C1 segment of cervical spinal cord (tissue), 14 donors: ENCODE measurements at regions not wholly inside any gene's neighbourhood (a gene's known extent, or its start where the extent isn't known, plus 50 kb on each side); places are given as distances from the start of the nearest gene placed in this dataset.
A peak's percentile ranks its signal among the peaks of the same experiment; 100 is the strongest.
"Not testable (repeated sequence)": the region's sequence is repeated elsewhere in the genome, so short reads cannot be mapped to it uniquely, and the experiment has no call there.

Experiments used
- DNase-seq, 14 donors: peaks; one replicate each; lab custom pipeline; 2025; lab: John Stamatoyannopoulos, UW

- no peak for DNase-seq
These were observed 979.5 kb upstream of the FAM98A start for GRCh38 chr2:34578641-34579040.

- peak in 2 of 14 donors; percentile 1 to 5 for DNase-seq
These were observed 971.3 kb upstream of the FAM98A start for GRCh38 chr2:34570266-34570872.

GRCh38 chr2:34567128-34567527, 968.0 kb upstream of the FAM98A start:
- no peak for DNase-seq

- no peak for DNase-seq
These were observed 953.2 kb upstream of the FAM98A start for GRCh38 chr2:34552337-34552736.

- DNase-seq = no peak
These were observed 950.7 kb upstream of the FAM98A start for GRCh38 chr2:34549710-34550345.

GRCh38 chr2:34547900-34548299, 948.8 kb upstream of the FAM98A start:
- no peak for DNase-seq

GRCh38 chr2:34547340-34547739, 948.2 kb upstream of the FAM98A start:
- DNase-seq = no peak

GRCh38 chr2:34545486-34546136, 946.5 kb upstream of the FAM98A start:
- DNase-seq = no peak

- DNase-seq = no peak
These were observed 935.7 kb upstream of the FAM98A start for GRCh38 chr2:34534761-34535160.

- DNase-seq = no peak
These were observed 935.2 kb upstream of the FAM98A start for GRCh38 chr2:34534341-34534740.

- DNase-seq = no peak
These were observed 934.6 kb upstream of the FAM98A start for GRCh38 chr2:34533585-34534183.

- DNase-seq = no peak
These were observed 930.9 kb upstream of the FAM98A start for GRCh38 chr2:34529965-34530364.

GRCh38 chr2:34523958-34524514, 924.9 kb upstream of the FAM98A start:
- no peak for DNase-seq

GRCh38 chr2:34519659-34520058, 920.6 kb upstream of the FAM98A start:
- DNase-seq = no peak

GRCh38 chr2:34498561-34498960, 899.5 kb upstream of the FAM98A start:
- DNase-seq = no peak

- not testable (repeated sequence) for DNase-seq
These were observed 895.1 kb upstream of the FAM98A start for GRCh38 chr2:34494192-34494591.

- no peak for DNase-seq
These were observed 893.7 kb upstream of the FAM98A start for GRCh38 chr2:34492561-34493455.

- DNase-seq = no peak
These were observed 887.9 kb upstream of the FAM98A start for GRCh38 chr2:34486965-34487364.

GRCh38 chr2:34481542-34481941, 882.4 kb upstream of the FAM98A start:
- DNase-seq = no peak

GRCh38 chr2:34480366-34480765, 881.3 kb upstream of the FAM98A start:
- no peak for DNase-seq

GRCh38 chr2:34475156-34475555, 876.1 kb upstream of the FAM98A start:
- no peak for DNase-seq
